Mononuclear cell (primary cell): ENCODE measurements at regions not wholly inside any gene's neighbourhood (a gene's known extent, or its start where the extent isn't known, plus 50 kb on each side); places are given as distances from the start of the nearest gene placed in this dataset.

Source experiments
- H3K27me3 ChIP-seq: 2 replicates; pipeline ENCODE4 v1.6.0; 2011; ENCODE audit warnings: low read length, control low read depth; ENCODE audit not compliant: insufficient read depth
- H3K4me1 ChIP-seq: 2 replicates; pipeline ENCODE4 v1.5.1; 2011; ENCODE audit warnings: mild to moderate bottlenecking, low read length, control low read depth; ENCODE audit not compliant: insufficient read depth
- H3K4me3 ChIP-seq: 2 replicates; pipeline ENCODE4 v1.5.1; 2011; ENCODE audit warnings: mild to moderate bottlenecking, low read length, moderate library complexity
- H3K9me3 ChIP-seq: 2 replicates; pipeline ENCODE4 v1.5.1; 2011; ENCODE audit warnings: low read depth, mild to moderate bottlenecking, control low read depth, low read length

DNA sequence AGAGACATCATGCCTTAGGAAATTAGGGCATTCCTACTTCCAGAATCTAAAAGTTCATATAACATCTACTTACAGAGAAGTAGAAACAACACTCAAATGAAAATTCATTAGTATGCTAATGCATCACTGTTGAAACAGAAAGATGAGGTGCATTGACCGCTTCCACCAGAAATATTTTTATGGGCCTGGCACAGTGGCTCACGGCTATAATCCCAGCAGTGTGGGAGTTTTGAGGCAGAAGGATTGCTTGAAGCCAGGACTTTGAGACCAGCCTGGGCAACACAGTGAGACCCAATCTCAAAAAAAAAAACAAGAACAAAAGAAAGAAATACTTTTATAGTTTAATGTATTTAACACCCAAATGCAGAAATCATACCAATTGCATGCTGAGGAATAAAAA lies 220.9 kb downstream of the SKIDA1 start:
- H3K27me3 ChIP-seq: no peaks in the 10 kb centered on the region
- no peak overlapping the region for H3K4me3 ChIP-seq
- peaks cover 4% of the 10 kb centered on the region for H3K4me1 ChIP-seq
- H3K9me3 ChIP-seq: no peaks in the 10 kb centered on the region

DNA sequence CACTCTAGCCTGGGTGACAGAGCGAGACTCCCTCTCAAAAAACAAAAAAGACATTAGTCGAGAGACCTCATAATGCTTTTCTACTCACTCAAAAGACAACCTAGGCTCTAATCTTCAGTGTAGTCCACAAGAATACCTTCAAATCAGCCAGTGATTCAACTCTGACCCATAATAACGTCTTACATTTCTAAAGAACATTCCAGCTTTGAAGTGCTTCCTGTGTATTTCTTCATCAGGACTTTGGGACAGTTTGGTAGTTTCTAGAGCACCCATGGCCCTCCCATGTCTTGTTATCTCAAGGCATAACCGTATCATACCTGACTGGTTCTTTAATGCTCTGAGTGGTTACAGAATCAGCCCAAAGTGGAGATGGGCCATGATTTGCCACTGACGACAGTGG lies 221.3 kb downstream of the SKIDA1 start:
- Histone ChIP-seq H3K4me1 (peaks cover 4% of the 10 kb centered on the region), H3K9me3 (no peaks in the 10 kb centered on the region), H3K4me3 (no peak overlapping the region), H3K27me3 (no peaks in the 10 kb centered on the region)

DNA sequence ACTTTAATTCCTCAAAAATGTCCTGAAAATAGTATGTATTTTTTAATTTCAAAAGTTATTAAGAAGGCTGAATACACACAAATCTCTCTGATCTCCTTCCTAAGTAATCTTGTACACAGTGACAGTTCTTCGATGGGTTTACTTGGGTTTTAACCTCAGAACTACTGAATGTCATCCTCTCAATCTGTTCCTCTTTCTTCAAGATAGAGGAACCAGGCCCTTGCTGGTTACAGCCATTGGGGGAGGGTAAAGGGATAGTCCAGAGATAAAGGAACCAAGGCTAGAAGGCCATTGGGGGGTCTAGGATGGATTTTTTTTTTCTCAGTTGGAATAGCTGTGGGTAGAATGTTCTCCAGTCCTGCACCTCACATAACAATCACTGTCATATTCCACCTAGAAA lies 224.9 kb downstream of the SKIDA1 start:
- Histone ChIP-seq H3K4me3 (no peak overlapping the region), H3K4me1 (peaks cover 4% of the 10 kb centered on the region), H3K9me3 (no peaks in the 10 kb centered on the region), H3K27me3 (no peaks in the 10 kb centered on the region)

DNA sequence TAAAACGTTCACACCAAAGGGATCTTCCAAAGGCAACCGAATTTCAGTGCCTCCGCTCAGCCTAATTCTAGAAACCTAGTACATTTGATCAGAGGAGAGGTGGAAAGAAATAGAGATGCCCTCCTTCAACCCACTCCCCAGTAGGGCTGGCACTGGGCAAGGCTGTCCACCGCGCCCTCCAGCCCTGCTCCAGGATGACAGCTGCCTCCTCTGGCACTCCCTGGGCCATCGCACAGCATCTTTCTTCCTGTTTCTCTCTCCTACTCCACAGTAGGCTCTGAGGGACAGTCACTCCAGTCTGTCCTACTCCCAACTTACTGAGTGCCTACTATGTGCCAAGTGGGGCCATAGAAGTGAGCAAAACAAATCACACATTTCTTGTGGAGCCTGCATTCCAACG lies 226.2 kb downstream of the SKIDA1 start:
- no peak overlapping the region for H3K4me3 ChIP-seq
- no peaks in the 10 kb centered on the region for H3K9me3 ChIP-seq
- H3K4me1 ChIP-seq: peaks cover 4% of the 10 kb centered on the region
- H3K27me3 ChIP-seq: no peaks in the 10 kb centered on the region

DNA sequence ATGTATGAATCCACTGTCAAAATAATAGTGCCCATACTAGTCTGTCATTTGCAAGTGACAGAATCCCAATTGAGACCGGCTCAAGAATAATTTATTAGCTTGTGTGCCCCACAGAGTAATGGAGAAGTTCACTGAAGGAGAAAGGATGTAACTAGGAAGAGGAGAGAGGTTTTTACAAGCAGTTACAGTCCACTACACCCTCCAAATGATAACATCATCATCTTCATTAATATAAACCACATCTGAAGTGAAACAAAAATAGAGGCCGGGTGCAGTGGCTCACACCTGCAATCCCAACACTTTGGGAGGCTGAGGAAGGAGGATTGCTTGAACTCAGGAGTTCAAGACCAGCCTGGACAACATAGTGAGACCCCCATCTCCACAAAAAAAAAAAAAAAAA lies 226.8 kb downstream of the SKIDA1 start:
- no peak overlapping the region for H3K4me3 ChIP-seq
- H3K9me3 ChIP-seq: no peaks in the 10 kb centered on the region
- H3K4me1 ChIP-seq: peaks cover 4% of the 10 kb centered on the region
- peaks cover 2% of the 10 kb centered on the region for H3K27me3 ChIP-seq

DNA sequence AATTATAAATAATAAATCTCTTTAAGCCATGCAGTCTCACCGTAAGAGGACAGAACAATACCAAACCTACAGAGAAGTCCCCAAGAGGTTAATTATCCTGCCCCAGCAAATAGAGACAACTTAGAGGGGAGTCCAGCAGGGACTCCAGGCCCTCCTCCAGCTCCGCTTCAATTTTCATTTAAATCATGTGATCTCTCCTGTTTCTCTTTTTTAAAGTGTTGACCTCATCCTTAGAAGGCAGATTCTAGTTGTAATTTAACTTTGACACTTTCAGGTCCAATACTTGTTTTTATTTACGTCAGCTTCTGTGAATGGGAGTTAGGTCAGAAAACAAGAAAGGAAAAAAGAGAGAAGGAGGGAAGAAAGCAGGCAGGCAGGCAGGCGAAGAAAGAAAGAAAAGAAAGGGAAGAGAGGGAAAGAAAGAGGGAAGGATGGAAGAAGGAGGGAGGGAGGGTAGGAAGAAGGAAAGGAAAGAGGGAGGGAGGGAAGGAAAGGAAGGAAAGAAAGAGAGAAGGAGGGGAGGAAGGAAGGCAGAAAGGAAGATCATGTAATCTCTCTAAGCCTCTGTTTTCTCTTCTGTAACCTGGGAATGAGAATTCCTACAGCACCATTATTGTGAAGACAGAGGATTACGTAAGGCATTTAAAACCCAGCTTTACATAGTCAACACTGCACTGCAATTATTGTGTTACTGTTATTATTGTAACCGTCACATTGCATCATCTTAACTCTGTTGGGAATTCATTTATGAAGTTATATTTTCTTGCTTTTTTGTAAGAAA lies 227.7 kb downstream of the SKIDA1 start:
- Histone ChIP-seq H3K9me3 (no peaks in the 10 kb centered on the region), H3K27me3 (peaks cover 5% of the 10 kb centered on the region), H3K4me1 (peaks cover 7% of the 10 kb centered on the region), H3K4me3 (no peak overlapping the region)

DNA sequence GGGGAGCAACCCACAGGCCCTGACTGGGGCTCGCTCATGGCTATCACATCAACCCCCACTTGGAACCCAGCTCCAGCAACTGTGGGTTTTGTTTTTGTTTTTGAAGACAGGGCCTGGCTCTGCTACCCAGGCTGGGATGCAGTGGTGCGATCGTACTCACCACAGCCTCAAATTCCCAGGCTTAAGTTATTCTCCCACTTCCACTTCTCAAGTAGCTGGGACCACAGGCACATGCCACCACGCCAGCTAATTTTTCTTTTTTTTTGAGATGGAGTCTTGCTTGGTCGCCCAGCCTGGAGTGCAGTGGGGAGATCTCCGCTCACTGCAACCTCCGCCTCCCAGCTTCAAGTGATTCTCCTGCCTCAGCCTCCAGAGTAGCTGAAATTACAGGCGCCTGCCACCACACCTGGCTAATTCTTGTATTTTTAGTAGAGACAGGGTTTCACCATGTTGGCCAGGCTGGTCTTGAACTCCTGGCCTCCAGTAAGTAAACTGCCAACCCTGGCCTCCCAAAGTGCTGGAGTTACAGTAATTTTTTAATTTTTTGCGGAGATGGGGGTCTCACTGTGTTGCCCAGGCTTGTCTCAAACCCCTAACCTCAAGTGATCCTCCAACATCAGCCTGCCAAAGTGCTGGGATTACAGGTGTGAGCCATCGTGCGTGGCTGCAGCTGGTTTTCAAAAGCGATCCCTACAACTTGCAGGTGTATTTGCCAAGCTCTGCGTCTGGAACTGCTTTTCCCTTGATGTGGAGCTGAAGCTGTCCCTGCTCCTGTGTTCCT lies 228.7 kb downstream of the SKIDA1 start:
- Histone ChIP-seq H3K4me3 (no peak overlapping the region), H3K9me3 (no peaks in the 10 kb centered on the region), H3K4me1 (peaks cover 9% of the 10 kb centered on the region), H3K27me3 (peaks cover 14% of the 10 kb centered on the region)

DNA sequence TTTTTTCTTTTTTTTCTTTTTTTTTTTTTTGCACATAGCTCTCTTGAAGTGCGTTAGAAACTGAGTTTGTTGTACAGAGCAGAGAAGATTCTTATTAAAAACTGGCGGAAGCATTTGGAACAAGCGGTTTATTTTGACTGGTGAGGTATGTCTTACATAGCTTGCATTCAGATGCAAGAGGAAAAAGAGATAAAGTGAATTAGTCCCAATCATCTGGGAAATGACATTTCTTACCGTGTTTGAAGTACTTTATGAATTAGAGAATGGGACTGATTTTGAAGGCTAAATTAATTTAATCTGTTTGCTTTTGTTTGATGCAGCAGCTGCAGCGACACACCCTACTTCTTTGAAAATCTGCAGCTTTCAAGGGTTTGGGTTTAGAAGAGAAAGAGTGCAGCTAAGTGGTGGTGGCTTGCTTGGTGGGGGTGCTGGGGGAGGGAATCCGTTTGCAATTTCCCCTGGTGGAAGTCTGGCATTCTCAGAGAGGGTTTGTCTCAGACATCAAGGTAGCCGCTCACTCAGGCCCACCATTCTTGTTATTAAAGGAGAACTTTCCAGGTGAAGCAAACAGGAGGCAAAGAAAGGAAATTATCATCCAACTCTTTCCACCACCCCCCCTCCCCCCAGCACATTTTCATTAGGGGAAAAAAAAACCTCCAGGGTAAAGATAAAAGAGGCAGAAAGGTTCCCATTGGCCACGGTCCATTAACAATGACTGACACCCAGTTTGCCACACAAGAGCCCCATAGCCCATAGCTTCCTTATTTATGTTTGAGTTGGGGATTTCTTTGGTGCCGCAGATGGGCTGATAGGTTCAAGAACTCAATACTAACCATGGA lies 231.7 kb downstream of the SKIDA1 start:
- no peaks in the 10 kb centered on the region for H3K9me3 ChIP-seq
- H3K4me3 ChIP-seq: no peak overlapping the region
- H3K27me3 ChIP-seq: peaks cover 14% of the 10 kb centered on the region
- peaks cover 5% of the 10 kb centered on the region for H3K4me1 ChIP-seq

DNA sequence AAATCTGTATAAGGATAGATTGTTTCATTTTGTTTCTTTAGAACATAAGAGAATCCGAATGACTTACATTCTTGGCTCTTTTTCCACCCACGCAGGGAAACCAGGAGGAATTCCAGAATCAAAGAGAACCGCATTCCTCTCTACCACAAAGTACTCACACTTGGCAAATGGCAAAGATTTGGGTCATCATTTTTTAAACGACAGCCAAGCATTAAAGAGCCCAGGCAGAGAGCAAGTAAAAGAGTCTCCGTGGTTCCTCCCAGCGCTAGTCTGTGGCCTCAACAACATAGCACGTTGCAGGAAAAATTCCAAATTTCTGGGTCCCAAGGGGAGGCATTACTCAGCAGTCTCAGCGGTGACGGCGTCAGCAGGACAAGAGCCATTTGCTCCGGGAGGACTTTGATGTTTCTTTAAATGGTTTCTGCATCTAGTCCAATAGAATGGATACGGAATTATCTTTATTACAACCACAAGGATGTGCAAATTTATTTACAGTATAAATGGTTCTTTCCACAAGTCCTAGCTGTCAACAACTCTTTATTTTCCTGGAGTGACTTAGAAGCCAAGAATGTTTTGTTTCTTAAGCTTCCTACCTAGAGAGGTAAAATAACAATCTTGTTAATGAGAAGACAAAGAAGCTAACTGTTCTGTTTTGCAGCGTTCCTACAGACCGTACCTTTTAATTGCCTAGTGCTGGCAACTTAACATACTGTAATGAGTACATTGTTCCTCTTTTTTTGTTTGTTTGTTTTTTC lies 232.5 kb downstream of the SKIDA1 start:
- Histone ChIP-seq H3K9me3 (no peaks in the 10 kb centered on the region), H3K4me3 (no peak overlapping the region), H3K4me1 (peaks cover 5% of the 10 kb centered on the region), H3K27me3 (peaks cover 14% of the 10 kb centered on the region)

DNA sequence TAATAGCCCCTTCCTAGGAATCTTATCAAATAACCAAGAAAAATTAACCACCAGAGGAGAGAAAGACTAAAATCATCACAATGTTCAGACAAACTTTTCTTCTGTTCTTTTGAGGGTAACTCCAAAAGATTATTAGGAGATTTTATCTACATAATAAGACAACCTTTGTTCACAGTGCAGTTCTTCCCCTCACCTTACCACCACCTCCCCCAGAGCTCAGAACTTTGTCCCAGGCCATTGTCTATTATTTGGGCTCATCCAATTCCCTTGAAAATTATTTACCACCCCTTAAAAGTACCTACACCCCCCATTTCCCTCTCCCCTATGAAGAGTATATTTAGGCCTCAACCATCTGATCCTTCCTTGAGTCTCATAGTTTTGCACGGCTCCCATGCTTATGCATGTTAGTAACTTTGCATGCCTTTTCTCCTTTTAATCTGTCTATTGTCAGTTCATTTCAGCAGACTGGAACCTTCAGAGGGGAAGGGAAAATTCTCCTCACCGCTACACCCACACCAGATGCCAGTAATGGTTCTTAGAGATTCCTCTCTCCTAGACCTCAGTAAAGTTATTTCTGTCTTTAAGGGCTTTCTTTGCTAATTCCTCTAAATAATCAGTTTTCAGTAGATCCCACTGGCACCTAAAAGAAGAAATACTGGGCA lies 234.9 kb downstream of the SKIDA1 start:
- Histone ChIP-seq H3K27me3 (peaks cover 14% of the 10 kb centered on the region), H3K4me3 (no peak overlapping the region), H3K9me3 (no peaks in the 10 kb centered on the region), H3K4me1 (peaks cover 5% of the 10 kb centered on the region)

DNA sequence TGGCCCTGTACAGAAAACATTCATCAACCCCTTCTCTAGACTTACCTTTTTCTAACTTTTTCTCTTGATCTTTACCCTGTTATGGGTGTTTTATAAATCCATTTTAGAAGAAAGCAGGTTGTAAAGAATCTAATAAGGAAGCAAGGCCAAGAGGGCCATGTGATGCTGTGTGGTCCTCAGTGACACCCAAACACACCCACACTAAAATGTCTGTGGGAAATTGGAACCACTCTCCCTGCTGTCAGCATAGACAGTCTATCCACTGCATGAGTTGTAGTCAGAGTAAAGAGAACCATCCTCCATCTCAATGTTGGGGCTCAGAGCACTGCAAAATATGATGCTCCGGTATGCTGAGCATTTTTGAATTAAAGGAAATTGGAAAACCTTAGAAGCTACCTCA lies 235.5 kb downstream of the SKIDA1 start:
- Histone ChIP-seq H3K27me3 (peaks cover 14% of the 10 kb centered on the region), H3K9me3 (no peaks in the 10 kb centered on the region), H3K4me1 (peaks cover 5% of the 10 kb centered on the region), H3K4me3 (no peak overlapping the region)

DNA sequence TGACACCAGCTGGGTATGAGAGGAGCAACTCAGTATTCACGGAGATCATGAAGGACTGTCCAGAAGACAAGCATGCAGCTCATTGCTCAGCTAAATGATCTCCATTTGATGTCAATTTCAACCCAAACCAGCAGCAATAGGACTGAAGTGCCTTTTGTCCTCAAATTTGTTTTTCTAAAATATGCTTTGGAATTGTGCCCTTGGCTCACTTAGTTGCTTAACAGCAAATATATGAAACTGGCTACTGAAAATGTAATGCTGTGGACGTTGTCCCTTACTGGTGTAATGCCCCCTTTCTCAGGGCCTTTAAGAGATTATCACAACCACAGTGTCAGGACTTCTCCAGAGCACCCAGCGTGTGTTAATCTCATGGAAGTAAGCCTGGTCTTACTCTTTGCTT lies 236.2 kb downstream of the SKIDA1 start:
- Histone ChIP-seq H3K4me1 (peaks cover 5% of the 10 kb centered on the region), H3K4me3 (no peak overlapping the region), H3K9me3 (no peaks in the 10 kb centered on the region), H3K27me3 (peaks cover 14% of the 10 kb centered on the region)

DNA sequence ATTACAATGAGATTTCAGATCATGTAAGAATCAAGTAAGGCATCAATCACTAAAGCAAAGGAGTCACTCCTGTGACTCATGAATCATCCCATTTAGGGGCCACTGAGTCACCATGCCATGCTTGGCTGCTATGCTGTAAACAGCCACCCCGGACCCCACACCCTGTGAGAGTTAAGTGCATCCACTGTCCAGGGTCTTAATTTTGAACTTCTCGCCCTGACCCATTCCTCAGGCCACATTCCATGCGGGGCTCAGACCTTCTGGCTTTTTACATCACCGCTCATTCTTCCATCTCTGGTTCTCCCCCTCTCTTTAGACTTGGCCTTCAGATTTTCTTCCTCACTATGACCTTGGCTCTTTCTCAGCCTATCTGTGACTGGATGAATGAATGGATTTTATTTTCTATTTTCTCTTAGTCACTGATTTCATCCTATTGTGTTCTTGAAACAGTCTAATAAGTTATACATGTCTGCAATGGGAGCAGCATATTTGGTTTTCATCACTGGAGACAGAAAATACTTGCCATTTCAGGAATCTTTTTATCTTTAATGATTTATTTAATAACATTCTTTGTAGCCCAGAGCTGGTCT lies 239.6 kb downstream of the SKIDA1 start:
- no peak overlapping the region for H3K4me3 ChIP-seq
- no peaks in the 10 kb centered on the region for H3K4me1 ChIP-seq
- H3K9me3 ChIP-seq: no peaks in the 10 kb centered on the region
- no peaks in the 10 kb centered on the region for H3K27me3 ChIP-seq

DNA sequence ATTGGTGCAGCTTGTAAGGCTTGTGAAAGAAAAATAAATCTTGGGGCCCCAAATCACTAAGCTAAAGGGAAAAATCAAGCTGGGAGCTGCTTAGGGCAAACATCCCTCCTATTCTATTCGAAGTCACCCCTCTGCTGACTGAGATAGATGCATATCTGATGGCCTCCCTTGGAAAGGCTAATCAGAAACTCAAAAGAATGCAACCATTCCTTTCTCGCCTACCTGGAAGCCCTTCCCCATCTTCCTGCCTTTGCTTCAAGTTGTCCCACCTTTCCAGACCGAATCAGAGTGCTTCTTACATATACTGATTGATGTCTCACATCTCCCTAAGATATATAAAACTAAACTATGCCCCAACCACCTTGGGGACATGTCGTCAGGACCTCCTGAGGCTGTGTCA lies 240.3 kb downstream of the SKIDA1 start:
- no peaks in the 10 kb centered on the region for H3K27me3 ChIP-seq
- H3K4me1 ChIP-seq: no peaks in the 10 kb centered on the region
- no peak overlapping the region for H3K4me3 ChIP-seq
- no peaks in the 10 kb centered on the region for H3K9me3 ChIP-seq
